Neural cell (in vitro differentiated cells): ENCODE measurements at regions not wholly inside any gene's neighbourhood (a gene's known extent, or its start where the extent isn't known, plus 50 kb on each side); places are given as distances from the start of the nearest gene placed in this dataset.

Experiments
- H2AFZ ChIP-seq: fragments of 200-600, 300-800 bp; sonication (generic), shearing (Covaris generic); 2 replicates; pipeline ENCODE4 v1.6.0; 2014; ENCODE audit warnings: low read depth, mild to moderate bottlenecking, antibody characterized with exemption, low read length, moderate library complexity
- H3F3A ChIP-seq: fragments of 200-600 bp; shearing (Covaris generic); 2 replicates; pipeline ENCODE4 v1.6.1; 2016; ENCODE audit warnings: mild to moderate bottlenecking, moderate library complexity, mixed read lengths, antibody characterized with exemption, low read length; ENCODE audit not compliant: insufficient read depth, poor library complexity, severe bottlenecking
- H3K27ac ChIP-seq: fragments of 200-600, 300-800 bp; sonication (generic), shearing (Covaris generic); 2 replicates; pipeline ENCODE4 v1.5.1; 2014; ENCODE audit warnings: mild to moderate bottlenecking, low read length, moderate library complexity
- H3K27me3 ChIP-seq: fragments of 300-800, 200-600 bp; sonication (generic), shearing (Covaris generic); 2 replicates; pipeline ENCODE4 v1.6.0; 2014; ENCODE audit warnings: mild to moderate bottlenecking, low read depth, low read length, moderate library complexity; ENCODE audit not compliant: insufficient read depth
- H3K36me3 ChIP-seq: fragments of 300-800, 200-600 bp; sonication (generic), shearing (Covaris generic); 2 replicates; pipeline ENCODE4 v1.5.1; 2014; ENCODE audit warnings: mild to moderate bottlenecking, antibody characterized with exemption, low read length, moderate library complexity; ENCODE audit not compliant: insufficient read depth
- H3K4me2 ChIP-seq: fragments of 300-800, 200-600 bp; sonication (generic), shearing (Covaris generic); 2 replicates; pipeline ENCODE4 v1.6.0; 2014; ENCODE audit warnings: mild to moderate bottlenecking, low read length
- H3K4me3 ChIP-seq: fragments of 300-800, 200-600 bp; sonication (generic), shearing (Covaris generic); 2 replicates; pipeline ENCODE4 v1.5.1; 2014; ENCODE audit warnings: mild to moderate bottlenecking, low read length, moderate library complexity
- H3K79me2 ChIP-seq: fragments of 200-600 bp; shearing (Covaris generic); replicated peaks from 2 replicates; pipeline ENCODE4 v1.6.0; 2014; ENCODE audit warnings: mild to moderate bottlenecking, low read length, moderate library complexity; ENCODE audit not compliant: insufficient read depth
- H3K9ac ChIP-seq: fragments of 300-800, 200-600 bp; sonication (generic), shearing (Covaris generic); 2 replicates; pipeline ENCODE4 v1.6.1; 2016; ENCODE audit warnings: mild to moderate bottlenecking, low read length, mixed read lengths
- H3K9me2 ChIP-seq: fragments of 200-600 bp; shearing (Covaris generic); 2 replicates; pipeline ENCODE4 v1.6.1; 2016; ENCODE audit warnings: mild to moderate bottlenecking, low read length, mixed read lengths; ENCODE audit not compliant: insufficient read depth
- H3K9me3 ChIP-seq: fragments of 200-600, 300-800 bp; sonication (generic), shearing (Covaris generic); 2 replicates; pipeline ENCODE4 v1.6.1; 2016; ENCODE audit warnings: mild to moderate bottlenecking, mixed run types, low read length, moderate library complexity, mixed read lengths
- H4K20me1 ChIP-seq: fragments of 200-600 bp; shearing (Covaris generic); 2 replicates; pipeline ENCODE4 v1.6.1; 2016; ENCODE audit warnings: mild to moderate bottlenecking, mixed run types; ENCODE audit not compliant: insufficient read depth
- CTCF ChIP-seq: fragments of 450-650 bp; IDR thresholded peaks from 2 replicates; pipeline ENCODE4 v1.5.1; 2014; ENCODE audit warnings: antibody characterized with exemption, mild to moderate bottlenecking, moderate library complexity; ENCODE audit not compliant: poor library complexity, severe bottlenecking
- EP300 ChIP-seq: fragments of 450-650 bp; conservative IDR thresholded peaks from 2 replicates; pipeline ENCODE4 v1.6.1; 2014; ENCODE audit warnings: antibody characterized with exemption, mild to moderate bottlenecking, moderate library complexity; ENCODE audit not compliant: poor library complexity, severe bottlenecking
- EZH2 ChIP-seq: fragments of 200-600, 300-800 bp; shearing (Covaris generic), sonication (generic); IDR thresholded peaks from 2 replicates; pipeline ENCODE4 v1.6.1; 2014; ENCODE audit warnings: antibody characterized with exemption, low read length, borderline replicate concordance, mild to moderate bottlenecking; ENCODE audit not compliant: insufficient read depth, poor library complexity, severe bottlenecking
- MXI1 ChIP-seq: fragments of 450-650 bp; conservative IDR thresholded peaks from 2 replicates; pipeline ENCODE4 v1.6.1; 2014; ENCODE audit warnings: antibody characterized with exemption, mild to moderate bottlenecking; ENCODE audit not compliant: poor library complexity, severe bottlenecking
- POLR2AphosphoS5 ChIP-seq: IDR thresholded peaks from 2 replicates; pipeline ENCODE4 v1.6.1; 2012
- RAD21 ChIP-seq: fragments of 450-650 bp; conservative IDR thresholded peaks from 2 replicates; pipeline ENCODE4 v1.6.1; 2014; ENCODE audit warnings: antibody characterized with exemption, mild to moderate bottlenecking, moderate library complexity
- REST ChIP-seq: IDR thresholded peaks from 2 replicates; pipeline ENCODE4 v1.6.1; 2012; ENCODE audit warnings: borderline replicate concordance
- SMC3 ChIP-seq: fragments of 450-650 bp; conservative IDR thresholded peaks from 2 replicates; pipeline ENCODE4 v1.6.1; 2014; ENCODE audit warnings: antibody characterized with exemption, mild to moderate bottlenecking, moderate library complexity; ENCODE audit not compliant: poor library complexity
- TAF1 ChIP-seq: IDR thresholded peaks from 2 replicates; pipeline ENCODE4 v1.6.1; 2012; ENCODE audit warnings: low read depth

GRCh38 chrY:7746781-7747180 is 835.2 kb upstream of the AMELY start:
- Histone ChIP-seq H3K4me3 (no peak overlapping the region), H3K27ac (no peak overlapping the region), H3K9ac (no peak overlapping the region), H4K20me1 (no peaks in the 10 kb centered on the region), H3K27me3 (no peaks in the 10 kb centered on the region), H3K36me3 (no peaks in the 10 kb centered on the region), H3F3A (no peaks in the 10 kb centered on the region), H3K9me3 (no peaks in the 10 kb centered on the region), H3K4me2 (no peak overlapping the region), H3K9me2 (no peaks in the 10 kb centered on the region), H2AFZ (no peak overlapping the region), H3K79me2 (no peaks in the 10 kb centered on the region)
- no peak for TF ChIP-seq TAF1
- no peak for TF ChIP-seq POLR2AphosphoS5
- TF ChIP-seq MXI1: no peak
- no peak for TF ChIP-seq EZH2
- TF ChIP-seq RAD21: no peak
- TF ChIP-seq EP300: no peak
- TF ChIP-seq SMC3: no peak
- TF ChIP-seq CTCF: no peak
- TF ChIP-seq REST: no peak

- Histone ChIP-seq H3K27me3 (no peaks in the 10 kb centered on the region), H3K9me2 (no peaks in the 10 kb centered on the region), H3K79me2 (no peaks in the 10 kb centered on the region), H3K27ac (no peak overlapping the region), H3K36me3 (no peaks in the 10 kb centered on the region), H3F3A (no peaks in the 10 kb centered on the region), H3K9ac (no peak overlapping the region), H3K4me2 (no peak overlapping the region), H4K20me1 (no peaks in the 10 kb centered on the region), H3K9me3 (no peaks in the 10 kb centered on the region), H2AFZ (no peak overlapping the region), H3K4me3 (no peak overlapping the region)
- no peak for TF ChIP-seq MXI1
- no peak for TF ChIP-seq EZH2
- TF ChIP-seq EP300: no peak
- no peak for TF ChIP-seq POLR2AphosphoS5
- no peak for TF ChIP-seq CTCF
- TF ChIP-seq TAF1: no peak
- TF ChIP-seq REST: no peak
- no peak for TF ChIP-seq SMC3
- no peak for TF ChIP-seq RAD21
Measured at GRCh38 chrY:7745581-7745901, 834.0 kb upstream of the AMELY start.
